Fibroblast of the aortic adventitia (primary cell): ENCODE measurements at regions not wholly inside any gene's neighbourhood (a gene's known extent, or its start where the extent isn't known, plus 50 kb on each side); places are given as distances from the start of the nearest gene placed in this dataset.

Source experiments
- DNase-seq: peaks from one replicate; pipeline ENCODE4 v3.0.0-alpha.2; 2010; ENCODE audit warnings: low read depth
- H3K4me3 ChIP-seq: 2 replicates; pipeline ENCODE4 v1.5.1; 2011; ENCODE audit warnings: low read depth, mild to moderate bottlenecking, control low read depth, low read length, moderate library complexity
- TF ChIP-seq, protein P1 (sequence below): IDR thresholded peaks from 2 replicates; pipeline ENCODE4 v1.5.1; 2011; ENCODE audit warnings: mild to moderate bottlenecking, low read length, control low read depth, inconsistent platforms; ENCODE audit not compliant: insufficient read depth

DNA sequence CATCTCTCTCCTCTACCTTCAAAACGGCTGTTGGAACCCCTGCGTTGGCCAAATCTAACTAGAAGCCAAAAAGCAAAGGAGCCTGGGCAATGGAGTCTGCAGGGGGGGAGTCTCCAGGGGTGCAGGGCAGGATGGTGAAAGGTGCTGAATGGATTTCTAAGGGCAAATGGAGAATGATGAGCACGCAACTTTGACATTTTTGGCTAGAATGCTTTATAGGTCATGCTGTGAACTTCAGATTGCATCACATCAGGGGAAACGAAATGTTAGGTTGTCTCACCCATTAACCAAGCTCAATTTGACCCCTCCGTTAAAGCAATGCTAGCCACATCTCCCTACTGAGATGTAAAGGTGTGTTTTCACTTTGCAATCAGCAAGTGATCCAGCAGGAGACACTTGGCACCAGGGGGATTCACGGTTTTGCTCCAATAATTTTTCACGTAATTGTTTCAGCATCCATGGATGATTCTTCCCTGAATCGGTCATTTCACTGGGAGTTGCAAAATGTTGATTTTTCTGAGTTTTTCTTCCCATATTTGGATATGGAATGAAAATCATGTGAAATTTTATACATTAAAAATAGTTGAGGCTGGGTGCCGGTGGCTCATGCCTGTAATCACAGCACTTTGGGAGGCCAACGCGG lies 78.0 kb upstream of the MDM1 start:
- H3K4me3 ChIP-seq = no peak overlapping the region
- TF ChIP-seq, protein P1, sequence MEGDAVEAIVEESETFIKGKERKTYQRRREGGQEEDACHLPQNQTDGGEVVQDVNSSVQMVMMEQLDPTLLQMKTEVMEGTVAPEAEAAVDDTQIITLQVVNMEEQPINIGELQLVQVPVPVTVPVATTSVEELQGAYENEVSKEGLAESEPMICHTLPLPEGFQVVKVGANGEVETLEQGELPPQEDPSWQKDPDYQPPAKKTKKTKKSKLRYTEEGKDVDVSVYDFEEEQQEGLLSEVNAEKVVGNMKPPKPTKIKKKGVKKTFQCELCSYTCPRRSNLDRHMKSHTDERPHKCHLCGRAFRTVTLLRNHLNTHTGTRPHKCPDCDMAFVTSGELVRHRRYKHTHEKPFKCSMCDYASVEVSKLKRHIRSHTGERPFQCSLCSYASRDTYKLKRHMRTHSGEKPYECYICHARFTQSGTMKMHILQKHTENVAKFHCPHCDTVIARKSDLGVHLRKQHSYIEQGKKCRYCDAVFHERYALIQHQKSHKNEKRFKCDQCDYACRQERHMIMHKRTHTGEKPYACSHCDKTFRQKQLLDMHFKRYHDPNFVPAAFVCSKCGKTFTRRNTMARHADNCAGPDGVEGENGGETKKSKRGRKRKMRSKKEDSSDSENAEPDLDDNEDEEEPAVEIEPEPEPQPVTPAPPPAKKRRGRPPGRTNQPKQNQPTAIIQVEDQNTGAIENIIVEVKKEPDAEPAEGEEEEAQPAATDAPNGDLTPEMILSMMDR = no peak
- DNase-seq = no peak

GRCh38 chr12:68411371-68411770 lies 79.2 kb upstream of the MDM1 start:
- TF ChIP-seq, protein P1 = no peak
- H3K4me3 ChIP-seq = no peak overlapping the region
- DNase-seq = no peak

- H3K4me3 ChIP-seq = no peak overlapping the region
- TF ChIP-seq, protein P1 = no peak
- no peak for DNase-seq
These were observed 82.8 kb upstream of the MDM1 start for GRCh38 chr12:68414988-68415387.

GRCh38 chr12:68416350-68416749 lies 84.2 kb upstream of the MDM1 start:
- no peak for DNase-seq
- H3K4me3 ChIP-seq = no peak overlapping the region
- TF ChIP-seq, protein P1 = no peak

DNA sequence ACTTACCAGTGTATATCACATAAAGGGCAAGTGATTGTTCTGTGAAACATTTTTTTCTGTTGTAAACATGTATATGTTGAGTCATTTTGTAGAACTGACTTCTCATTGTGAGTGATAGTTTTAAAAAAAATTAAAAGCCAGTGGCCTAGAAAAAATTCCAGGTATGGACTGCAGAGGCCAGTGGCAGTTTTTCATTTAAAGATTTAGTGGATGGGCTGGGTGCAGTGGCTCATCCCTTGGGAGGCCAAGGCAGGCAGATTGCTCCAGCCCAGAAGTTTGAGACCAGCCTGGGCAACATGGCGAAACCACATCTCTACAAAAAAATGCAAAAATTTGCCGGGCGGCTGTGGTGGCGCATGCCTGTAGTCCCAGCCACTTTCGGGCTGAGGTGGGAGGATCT lies 84.7 kb upstream of the MDM1 start:
- DNase-seq = peak; percentile 16
- TF ChIP-seq, protein P1 = no peak
- H3K4me3 ChIP-seq = no peak overlapping the region

DNA sequence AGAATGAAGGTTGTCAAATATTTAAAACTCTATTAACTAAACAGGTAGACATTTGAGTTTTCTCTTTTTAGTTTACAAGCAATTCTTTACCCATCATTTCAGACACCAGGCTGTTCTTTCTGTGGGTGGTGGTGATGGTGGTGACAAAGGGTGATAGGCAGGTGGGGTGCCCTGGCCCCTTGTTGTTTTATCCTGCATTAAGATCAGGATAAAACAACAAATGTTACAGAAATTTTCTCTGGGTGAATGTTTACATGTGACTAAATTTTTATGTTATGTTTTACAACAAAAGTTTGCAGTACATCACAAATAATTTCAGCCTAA lies 85.9 kb upstream of the MDM1 start:
- no peak overlapping the region for H3K4me3 ChIP-seq
- TF ChIP-seq, protein P1 = no peak
- DNase-seq = no peak
